Mammary epithelial cell (primary cell): ENCODE measurements at regions not wholly inside any gene's neighbourhood (a gene's known extent, or its start where the extent isn't known, plus 50 kb on each side); places are given as distances from the start of the nearest gene placed in this dataset.

Experiments used
- CTCF ChIP-seq, 2 donors: IDR thresholded peaks in 1 of 2; conservative IDR thresholded peaks in 1 of 2; 2 replicates each; pipeline ENCODE4 v1.5.1; 2011 to 2012; ENCODE audit warnings: inconsistent platforms in 2 of 2, low read length in 2 of 2, mild to moderate bottlenecking in 2 of 2, control low read depth in 1 of 2, low read depth in 1 of 2; ENCODE audit not compliant: insufficient read depth in 1 of 2; ENCODE audit errors: extremely low read depth in 1 of 2
- EZH2 ChIP-seq: IDR thresholded peaks from 2 replicates; pipeline ENCODE4 v1.6.1; 2012; ENCODE audit warnings: low read length, inconsistent platforms, borderline replicate concordance

- TF ChIP-seq CTCF (conservative IDR thresholded peaks at IDR 0.05 in 1 of 2, IDR thresholded peaks at IDR 0.05 in 1 of 2; ENCODE audit: extremely low read depth in 1 of 2, insufficient read depth in 1 of 2, low read depth in 1 of 2, low read length in 2 of 2) (no peak), EZH2 (no peak)
These were observed 383.0 kb downstream of the SLITRK1 start for GRCh38 chr13:83499286-83499685.
